ENCODE measurements at regions not wholly inside any gene's neighbourhood (a gene's known extent, or its start where the extent isn't known, plus 50 kb on each side); places are given as distances from the start of the nearest gene placed in this dataset.

GRCh38 chr6:67666177-67666964 lies 968.7 kb upstream of the ADGRB3 start:
- no peak for TF ChIP-seq CTCF (IDR thresholded peaks at IDR 0.05; ENCODE audit: low read depth, low read length)
- Histone ChIP-seq H3K27me3 (ENCODE audit: insufficient read depth, low read depth, severe bottlenecking) (no peaks in the 10 kb centered on the region), H3K9me3 (ENCODE audit: severe bottlenecking) (no peaks in the 10 kb centered on the region), H3K36me3 (no peaks in the 10 kb centered on the region), H3K27ac (no peak overlapping the region), H3K4me3 (ENCODE audit: low read depth, low read length) (no peak overlapping the region)
- no peak for DNase-seq

GRCh38 chr6:67664942-67665341 lies 970.1 kb upstream of the ADGRB3 start:
- H3K4me3 ChIP-seq (ENCODE audit: low read depth, low read length): no peak overlapping the region
- TF ChIP-seq CTCF (IDR thresholded peaks at IDR 0.05; ENCODE audit: low read depth, low read length): no peak

GRCh38 chr6:67663105-67663895 lies 971.8 kb upstream of the ADGRB3 start:
- no peak overlapping the region for H3K4me3 ChIP-seq (ENCODE audit: low read depth, low read length)
- no peaks in the 10 kb centered on the region for H3K9me3 ChIP-seq (ENCODE audit: severe bottlenecking)
- H3K36me3 ChIP-seq: no peaks in the 10 kb centered on the region
- H3K27me3 ChIP-seq (ENCODE audit: insufficient read depth, low read depth, severe bottlenecking): no peaks in the 10 kb centered on the region
- H3K27ac ChIP-seq: no peak overlapping the region
- no peak for DNase-seq
- TF ChIP-seq CTCF (IDR thresholded peaks at IDR 0.05; ENCODE audit: low read depth, low read length): no peak

More at GRCh38 chr6:67664942-67665341, 970.1 kb upstream of the ADGRB3 start:
- Histone ChIP-seq H3K27ac (no peak overlapping the region), H3K9me3 (ENCODE audit: severe bottlenecking) (no peaks in the 10 kb centered on the region), H3K36me3 (no peaks in the 10 kb centered on the region), H3K27me3 (ENCODE audit: insufficient read depth, low read depth, severe bottlenecking) (no peaks in the 10 kb centered on the region)
- DNase-seq: no peak

- no peak for DNase-seq
- Histone ChIP-seq H3K27me3 (ENCODE audit: insufficient read depth, low read depth, severe bottlenecking) (no peaks in the 10 kb centered on the region), H3K36me3 (no peaks in the 10 kb centered on the region), H3K4me3 (ENCODE audit: low read depth, low read length) (no peak overlapping the region), H3K9me3 (ENCODE audit: severe bottlenecking) (no peaks in the 10 kb centered on the region), H3K27ac (no peak overlapping the region)
- TF ChIP-seq CTCF (IDR thresholded peaks at IDR 0.05; ENCODE audit: low read depth, low read length): no peak
Observed at GRCh38 chr6:67653561-67653960, 981.5 kb upstream of the ADGRB3 start.

- H3K36me3 ChIP-seq: no peaks in the 10 kb centered on the region
- no peak overlapping the region for H3K4me3 ChIP-seq (ENCODE audit: low read depth, low read length)
- H3K9me3 ChIP-seq (ENCODE audit: severe bottlenecking): no peaks in the 10 kb centered on the region
- DNase-seq: no peak
- TF ChIP-seq CTCF (IDR thresholded peaks at IDR 0.05; ENCODE audit: low read depth, low read length): no peak
- H3K27ac ChIP-seq: no peak overlapping the region
- H3K27me3 ChIP-seq (ENCODE audit: insufficient read depth, low read depth, severe bottlenecking): no peaks in the 10 kb centered on the region
Observed at GRCh38 chr6:67646550-67646949, 988.5 kb upstream of the ADGRB3 start.
